HUES48 (cell line): ENCODE measurements at regions not wholly inside any gene's neighbourhood (a gene's known extent, or its start where the extent isn't known, plus 50 kb on each side); places are given as distances from the start of the nearest gene placed in this dataset.
"Not testable (repeated sequence)": the region's sequence is repeated elsewhere in the genome, so short reads cannot be mapped to it uniquely, and the experiment has no call there.

ENCODE experiments used
- H3K27ac ChIP-seq: one replicate; pipeline ENCODE4 v1.7.0; 2013; ENCODE audit warnings: low read depth, low read length, inconsistent platforms
- H3K27me3 ChIP-seq: 2 replicates; pipeline ENCODE4 v1.6.1; 2013; ENCODE audit warnings: mild to moderate bottlenecking, low read length; ENCODE audit not compliant: control insufficient read depth, insufficient read depth
- H3K36me3 ChIP-seq: 2 replicates; pipeline ENCODE4 v1.6.1; 2013; ENCODE audit warnings: low read length; ENCODE audit not compliant: control insufficient read depth, insufficient read depth
- H3K4me1 ChIP-seq: 2 replicates; pipeline ENCODE4 v1.6.1; 2013; ENCODE audit warnings: mild to moderate bottlenecking, low read length; ENCODE audit not compliant: control insufficient read depth, insufficient read depth
- H3K4me3 ChIP-seq: 2 replicates; pipeline ENCODE4 v1.5.1; 2013; ENCODE audit warnings: mild to moderate bottlenecking, low read depth, low read length
- H3K9ac ChIP-seq: 2 replicates; pipeline ENCODE4 v1.6.1; 2013; ENCODE audit warnings: mild to moderate bottlenecking, low read depth, low read length, moderate library complexity
- H3K9me3 ChIP-seq: 2 replicates; pipeline ENCODE4 v1.6.1; 2013; ENCODE audit warnings: low read length; ENCODE audit not compliant: control insufficient read depth, insufficient read depth

DNA sequence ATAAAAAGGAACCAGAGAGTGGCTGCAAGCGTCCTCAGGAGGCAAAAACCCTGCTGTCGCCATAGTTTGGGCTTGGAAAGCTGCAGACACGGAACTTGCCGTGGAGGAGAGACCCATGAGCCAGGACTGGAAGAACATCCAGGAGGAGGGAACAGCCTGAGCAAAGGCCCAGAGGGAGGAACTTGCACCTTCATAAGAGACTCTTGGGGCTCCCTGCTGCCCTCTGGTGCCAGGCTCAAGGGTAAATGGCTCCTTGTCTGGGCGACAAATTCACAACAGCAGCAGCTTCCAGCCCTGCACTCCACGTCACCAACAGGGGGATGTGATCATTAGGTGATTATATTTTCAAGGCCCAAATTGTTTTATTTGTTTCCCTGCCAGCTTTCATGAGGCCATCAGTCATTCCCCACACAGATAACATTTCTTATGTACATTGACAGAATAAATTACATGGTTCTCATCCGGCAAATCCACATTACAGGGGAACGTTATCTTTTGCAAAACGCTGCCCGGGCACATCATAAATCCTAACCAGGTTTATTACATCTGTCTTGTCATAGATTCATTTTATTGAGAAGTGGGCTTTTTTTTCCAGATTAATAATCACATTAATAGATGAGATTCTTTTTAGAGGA lies 143.0 kb upstream of the GRIK3 start:
- Histone ChIP-seq H3K27ac (no peak overlapping the region), H3K9ac (no peak overlapping the region), H3K9me3 (no peaks in the 10 kb centered on the region), H3K4me3 (no peak overlapping the region), H3K36me3 (no peaks in the 10 kb centered on the region), H3K4me1 (0 out of 2 replicates have a peak, but pooled peaks cover 9% of the 10 kb centered on the region), H3K27me3 (no peaks in the 10 kb centered on the region)

- no peaks in the 10 kb centered on the region for H3K36me3 ChIP-seq
- no peak overlapping the region for H3K9ac ChIP-seq
- no peaks in the 10 kb centered on the region for H3K27me3 ChIP-seq
- H3K4me1 ChIP-seq: 0 out of 2 replicates have a peak, but pooled peaks cover 4% of the 10 kb centered on the region
- H3K27ac ChIP-seq: no peak overlapping the region
- no peak overlapping the region for H3K4me3 ChIP-seq
- H3K9me3 ChIP-seq: no peaks in the 10 kb centered on the region
These were observed 147.1 kb upstream of the GRIK3 start for GRCh38 chr1:37181425-37181824.

- H3K4me3 ChIP-seq: no peak overlapping the region
- no peak overlapping the region for H3K9ac ChIP-seq
- H3K4me1 ChIP-seq: 0 out of 2 replicates have a peak, but pooled peaks cover 4% of the 10 kb centered on the region
- H3K27ac ChIP-seq: no peak overlapping the region
- H3K36me3 ChIP-seq: no peaks in the 10 kb centered on the region
- no peaks in the 10 kb centered on the region for H3K27me3 ChIP-seq
- no peaks in the 10 kb centered on the region for H3K9me3 ChIP-seq
These were observed 150.5 kb upstream of the GRIK3 start for GRCh38 chr1:37184789-37185188.

- H3K27me3 ChIP-seq: no peaks in the 10 kb centered on the region
- no peak overlapping the region for H3K4me3 ChIP-seq
- no peaks in the 10 kb centered on the region for H3K9me3 ChIP-seq
- no peak overlapping the region for H3K27ac ChIP-seq
- no peak overlapping the region for H3K9ac ChIP-seq
- 0 out of 2 replicates have a peak, but pooled peaks cover 2% of the 10 kb centered on the region for H3K4me1 ChIP-seq
- H3K36me3 ChIP-seq: no peaks in the 10 kb centered on the region
These were observed 152.0 kb upstream of the GRIK3 start for GRCh38 chr1:37186246-37186756.

DNA sequence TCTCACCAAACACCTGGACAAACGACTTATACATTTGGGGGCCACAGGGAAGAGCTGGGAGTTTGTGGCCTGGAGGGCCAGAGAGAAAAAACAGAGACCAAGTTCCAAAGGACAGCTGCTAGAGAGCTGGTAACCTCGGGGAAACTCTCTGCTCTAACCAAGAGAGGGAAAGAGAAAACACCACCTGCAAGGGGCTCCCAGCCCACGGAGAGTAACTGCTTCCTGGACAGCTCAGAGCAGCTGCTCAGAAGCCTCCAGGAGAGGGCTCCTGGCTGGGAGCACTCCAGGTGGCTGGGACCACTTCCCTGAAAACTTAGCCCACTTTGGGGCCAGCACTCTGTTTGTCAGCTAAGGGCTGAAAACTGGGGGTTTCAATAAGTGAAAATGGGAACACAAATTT lies 154.8 kb upstream of the GRIK3 start:
- H3K4me3 ChIP-seq: no peak overlapping the region
- no peaks in the 10 kb centered on the region for H3K4me1 ChIP-seq
- no peak overlapping the region for H3K9ac ChIP-seq
- no peak overlapping the region for H3K27ac ChIP-seq
- H3K9me3 ChIP-seq: no peaks in the 10 kb centered on the region
- no peaks in the 10 kb centered on the region for H3K36me3 ChIP-seq
- no peaks in the 10 kb centered on the region for H3K27me3 ChIP-seq

- no peaks in the 10 kb centered on the region for H3K36me3 ChIP-seq
- H3K4me1 ChIP-seq: no peaks in the 10 kb centered on the region
- no peak overlapping the region for H3K27ac ChIP-seq
- no peak overlapping the region for H3K9ac ChIP-seq
- no peaks in the 10 kb centered on the region for H3K9me3 ChIP-seq
- no peaks in the 10 kb centered on the region for H3K27me3 ChIP-seq
- no peak overlapping the region for H3K4me3 ChIP-seq
These were observed 163.1 kb upstream of the GRIK3 start for GRCh38 chr1:37197411-37197810.

DNA sequence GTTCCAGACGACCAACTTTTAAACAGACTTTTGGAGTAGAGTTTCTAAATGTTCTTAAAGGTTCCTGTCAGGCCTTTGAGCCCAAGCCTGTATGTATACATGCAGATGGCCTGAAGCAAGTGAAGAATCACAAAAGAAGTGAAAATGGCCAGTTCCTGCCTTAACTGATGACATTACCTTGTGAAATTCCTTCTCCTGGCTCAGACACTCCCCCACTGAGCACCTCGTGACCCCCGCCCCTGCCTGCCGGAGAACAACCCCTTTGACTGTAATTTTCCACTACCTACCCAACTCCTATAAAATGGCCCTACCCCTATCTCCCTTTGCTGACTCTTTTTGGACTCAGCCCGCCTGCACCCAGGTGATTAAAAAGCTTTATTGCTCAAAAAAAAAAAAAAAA lies 180.0 kb upstream of the GRIK3 start:
- H3K9me3 ChIP-seq, H3K9ac ChIP-seq, H3K4me3 ChIP-seq, H3K27me3 ChIP-seq, H3K4me1 ChIP-seq, H3K36me3 ChIP-seq: not testable (repeated sequence)
- H3K27ac ChIP-seq: peak overlapping the region; percentile 35

GRCh38 chr1:37233606-37234005 lies 199.3 kb upstream of the GRIK3 start:
- no peak overlapping the region for H3K9ac ChIP-seq
- peaks cover 28% of the 10 kb centered on the region for H3K4me1 ChIP-seq

GRCh38 chr1:37234941-37235418 lies 200.7 kb upstream of the GRIK3 start:
- Histone ChIP-seq H3K36me3 (no peaks in the 10 kb centered on the region), H3K4me1 (peaks cover 34% of the 10 kb centered on the region), H3K9me3 (no peaks in the 10 kb centered on the region), H3K27me3 (no peaks in the 10 kb centered on the region), H3K27ac (peak overlapping the region; percentile 21), H3K4me3 (no peak overlapping the region), H3K9ac (no peak overlapping the region)

More at GRCh38 chr1:37233606-37234005, 199.3 kb upstream of the GRIK3 start:
- Histone ChIP-seq H3K4me3 (no peak overlapping the region), H3K9me3 (no peaks in the 10 kb centered on the region), H3K27me3 (no peaks in the 10 kb centered on the region), H3K27ac (no peak overlapping the region), H3K36me3 (no peaks in the 10 kb centered on the region)

DNA sequence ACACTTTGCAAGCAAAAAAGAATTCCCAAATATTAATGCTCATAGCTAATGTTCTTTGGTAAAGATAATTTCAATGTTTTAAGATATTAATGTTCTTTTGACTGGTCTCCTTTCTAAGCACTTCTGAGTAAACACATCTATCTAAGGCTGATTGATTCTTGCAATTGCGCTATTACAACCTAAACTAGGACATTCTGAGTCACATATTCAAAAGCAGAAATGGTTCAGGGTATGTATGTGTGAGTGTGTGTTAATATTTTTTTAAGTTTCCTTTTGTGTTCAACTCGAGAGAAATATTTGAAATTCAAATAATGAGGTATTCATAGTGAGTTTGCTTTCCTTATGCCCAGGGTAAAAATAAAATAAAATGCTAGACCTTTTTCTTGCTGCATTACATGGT lies 203.6 kb upstream of the GRIK3 start:
- no peaks in the 10 kb centered on the region for H3K36me3 ChIP-seq
- H3K4me3 ChIP-seq: no peak overlapping the region
- H3K9me3 ChIP-seq: no peaks in the 10 kb centered on the region
- H3K27me3 ChIP-seq: no peaks in the 10 kb centered on the region
- H3K4me1 ChIP-seq: peaks cover 44% of the 10 kb centered on the region
- no peak overlapping the region for H3K27ac ChIP-seq
- H3K9ac ChIP-seq: no peak overlapping the region

DNA sequence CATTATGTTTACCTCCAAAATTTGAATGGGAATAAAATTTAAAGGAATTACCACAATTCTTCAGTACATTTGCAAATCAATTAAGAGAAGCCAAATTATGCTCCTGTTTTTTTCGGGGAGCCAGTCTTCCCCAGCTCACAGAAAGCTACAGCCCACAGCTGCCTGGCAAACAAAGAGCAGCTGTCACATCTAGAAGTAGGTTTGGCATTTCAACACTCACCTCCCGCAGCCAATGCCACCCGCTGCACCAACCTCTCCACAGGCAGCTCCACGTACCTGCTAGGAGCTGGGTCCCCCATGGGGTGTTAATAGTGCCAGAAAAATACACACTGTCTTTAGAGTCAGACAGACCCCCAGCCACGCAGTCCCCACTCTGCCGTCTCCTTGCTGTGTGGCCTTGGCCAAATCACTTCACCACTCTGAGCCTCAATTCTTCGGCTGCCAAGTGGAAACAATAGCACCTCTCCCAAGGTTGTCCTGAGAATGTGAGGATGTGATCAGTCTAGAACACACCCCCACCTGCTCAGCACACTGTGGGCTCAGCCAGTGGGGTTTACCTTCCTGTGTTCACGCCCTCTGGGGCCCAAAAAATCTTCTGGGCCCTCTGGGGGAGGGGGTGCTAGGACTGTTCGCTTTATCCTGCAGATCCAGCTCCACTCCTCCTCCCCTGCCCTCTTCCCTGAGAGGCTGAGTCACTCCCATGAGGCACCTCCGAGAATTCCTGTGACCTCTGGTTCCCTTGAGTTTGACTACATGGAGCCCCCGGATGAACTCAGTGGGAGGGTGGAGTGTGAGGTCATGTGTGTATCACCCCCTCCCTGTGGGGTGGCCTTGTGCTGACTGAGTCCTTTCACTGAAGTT lies 204.3 kb upstream of the GRIK3 start:
- Histone ChIP-seq H3K9ac (no peak overlapping the region), H3K4me3 (no peak overlapping the region), H3K4me1 (peaks cover 50% of the 10 kb centered on the region), H3K27ac (peak overlapping the region; percentile 16), H3K36me3 (no peaks in the 10 kb centered on the region), H3K27me3 (peaks cover 3% of the 10 kb centered on the region; the same call in 1 of the 2 replicates), H3K9me3 (no peaks in the 10 kb centered on the region)
